GM04504 (cell line): ENCODE measurements at regions not wholly inside any gene's neighbourhood (a gene's known extent, or its start where the extent isn't known, plus 50 kb on each side); places are given as distances from the start of the nearest gene placed in this dataset.
"Not testable (repeated sequence)": the region's sequence is repeated elsewhere in the genome, so short reads cannot be mapped to it uniquely, and the experiment has no call there.

Experiments used
- DNase-seq: peaks from one replicate; pipeline ENCODE4 v3.0.0-alpha.2; 2012; ENCODE audit warnings: low read depth

GRCh38 chrX:71822314-71822713 lies 59.2 kb downstream of the CXorf49B start:
- DNase-seq, result not testable (repeated sequence)

DNA sequence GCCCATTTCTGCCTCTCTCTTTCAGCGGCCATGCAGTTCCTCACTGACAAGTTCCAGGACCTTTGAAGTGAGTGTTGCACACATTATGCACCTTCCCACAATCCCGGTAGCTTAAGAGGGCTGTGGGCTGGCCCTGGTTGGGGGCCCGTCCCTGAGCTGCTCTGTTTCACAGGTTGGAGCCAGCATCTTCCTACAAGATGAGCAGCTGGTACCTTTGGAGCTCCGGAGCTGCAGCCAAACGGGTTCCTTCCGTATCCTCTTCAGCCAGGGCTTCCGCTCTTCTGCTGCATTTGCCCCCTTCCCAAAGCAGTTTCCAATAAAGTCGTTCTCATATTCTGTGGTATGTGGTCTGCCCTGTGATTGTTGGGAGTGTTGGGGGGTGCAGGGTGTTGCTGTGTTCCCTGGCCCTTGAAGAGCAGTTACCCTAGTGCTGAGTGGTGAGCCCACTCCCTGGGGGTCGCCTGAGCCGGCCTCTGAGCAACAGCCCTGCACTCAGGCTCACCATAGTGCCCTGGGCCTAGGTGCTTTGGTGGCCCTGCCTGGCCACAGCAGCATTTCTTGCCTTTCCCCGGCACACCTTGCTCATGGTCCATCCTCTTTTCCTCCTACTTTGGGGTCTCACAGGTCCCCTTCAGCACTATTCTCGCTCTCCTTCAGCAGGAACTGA lies 60.4 kb downstream of the CXorf49B start:
- DNase-seq, result no peak

- no peak for DNase-seq
These were observed 64.9 kb downstream of the CXorf49B start for GRCh38 chrX:71828086-71828485.

- DNase-seq, result not testable (repeated sequence)
These were observed 72.6 kb upstream of the NHSL2 start for GRCh38 chrX:71838092-71838491.

DNA sequence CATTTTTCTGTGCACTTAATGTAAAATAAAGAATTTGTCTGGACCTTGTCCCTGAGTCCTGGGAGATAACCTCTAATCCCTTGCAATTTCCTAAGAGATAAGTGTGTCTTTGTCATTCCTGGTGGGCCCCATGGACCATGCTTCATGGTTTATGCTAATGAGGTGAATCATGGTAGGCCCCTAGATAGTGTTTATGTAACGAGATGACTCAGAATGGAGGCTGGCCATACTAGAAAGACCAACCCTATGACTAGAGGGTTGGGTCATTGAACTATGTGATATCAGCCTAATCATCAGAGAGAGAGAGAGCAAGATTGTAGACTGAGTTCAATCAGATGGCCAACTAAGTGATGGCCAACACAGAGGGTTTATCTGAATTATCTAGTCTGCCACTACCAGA lies 64.2 kb upstream of the NHSL2 start:
- no peak for DNase-seq

DNA sequence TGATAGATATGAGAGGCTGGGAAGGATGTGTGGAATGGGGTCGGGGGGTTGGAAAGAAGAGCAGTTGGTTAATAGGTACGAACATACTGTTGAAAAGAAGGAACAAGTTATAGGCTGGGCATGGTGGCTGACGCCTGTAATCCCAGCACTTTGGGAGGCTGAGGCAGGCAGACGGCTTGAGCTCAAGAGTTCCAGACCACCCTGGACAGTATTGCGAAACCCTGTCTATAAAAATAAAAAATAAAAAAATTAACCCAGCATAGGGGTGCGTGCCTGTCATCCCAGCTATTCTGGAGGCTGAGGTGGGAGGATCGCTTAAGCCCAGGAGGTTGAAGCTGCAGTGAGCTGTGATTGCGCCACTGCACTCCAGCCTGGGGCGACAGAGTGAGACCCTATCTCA lies 58.5 kb upstream of the NHSL2 start:
- DNase-seq, result no peak

DNA sequence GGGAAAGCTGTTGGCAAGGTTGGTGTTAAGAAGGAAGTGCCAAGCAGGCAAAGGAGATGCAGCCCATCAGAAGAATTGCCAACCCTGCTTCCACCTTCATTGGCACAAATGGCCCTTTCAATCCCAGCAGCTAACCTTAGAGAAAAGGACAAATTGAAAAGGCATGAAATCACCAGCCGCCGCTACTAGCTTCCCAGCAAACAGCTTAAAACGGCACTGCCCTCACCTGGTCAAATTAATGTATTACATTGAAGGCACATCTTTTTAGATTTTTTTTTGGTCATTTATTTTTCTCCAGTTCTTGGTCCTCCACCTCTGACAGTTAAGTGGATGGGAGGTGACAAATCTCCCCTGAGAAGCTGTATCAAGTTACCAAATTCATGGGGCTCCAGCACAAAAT lies 51.0 kb upstream of the NHSL2 start:
- DNase-seq, result peak; percentile 5
